Neutrophil (primary cell): ENCODE measurements at regions not wholly inside any gene's neighbourhood (a gene's known extent, or its start where the extent isn't known, plus 50 kb on each side); places are given as distances from the start of the nearest gene placed in this dataset.

Experiments
- H3K27ac ChIP-seq: fragments of 200-600 bp; sonication (generic); 2 replicates; pipeline ENCODE4 v1.5.1; 2016; ENCODE audit warnings: mild to moderate bottlenecking, moderate library complexity
- H3K27me3 ChIP-seq: fragments of 200-600 bp; sonication (generic); 2 replicates; pipeline ENCODE4 v1.6.0; 2016; ENCODE audit warnings: mild to moderate bottlenecking
- H3K36me3 ChIP-seq: fragments of 200-600 bp; sonication (generic); 2 replicates; pipeline ENCODE4 v1.5.1; 2017
- H3K4me1 ChIP-seq, 2 experiments: fragments of 200-600 bp in 1 of 2; sonication (generic) in 1 of 2; 1 replicate in 1 of 2; 2 replicates in 1 of 2; pipeline versions ENCODE4 v1.5.1 to v1.6.1; 2013 to 2016; ENCODE audit warnings: low read depth in 1 of 2, low read length in 1 of 2, mild to moderate bottlenecking in 1 of 2, moderate library complexity in 1 of 2; ENCODE audit not compliant: control insufficient read depth in 1 of 2, insufficient read depth in 1 of 2
- H3K4me3 ChIP-seq, 2 experiments: fragments of 200-600 bp in 1 of 2; sonication (generic) in 1 of 2; 1 replicate in 1 of 2; 2 replicates in 1 of 2; pipeline ENCODE4 v1.5.1; 2013 to 2016; ENCODE audit warnings: low read depth in 1 of 2, low read length in 1 of 2, mild to moderate bottlenecking in 1 of 2, moderate library complexity in 1 of 2
- H3K9me3 ChIP-seq: fragments of 200-600 bp; sonication (generic); 2 replicates; pipeline ENCODE4 v1.5.1; 2016
- TF ChIP-seq, protein P1 (sequence below): fragments of 200-600 bp; sonication (generic); IDR thresholded peaks from 2 replicates; pipeline ENCODE4 v1.5.1; 2016; ENCODE audit warnings: antibody characterized with exemption

DNA sequence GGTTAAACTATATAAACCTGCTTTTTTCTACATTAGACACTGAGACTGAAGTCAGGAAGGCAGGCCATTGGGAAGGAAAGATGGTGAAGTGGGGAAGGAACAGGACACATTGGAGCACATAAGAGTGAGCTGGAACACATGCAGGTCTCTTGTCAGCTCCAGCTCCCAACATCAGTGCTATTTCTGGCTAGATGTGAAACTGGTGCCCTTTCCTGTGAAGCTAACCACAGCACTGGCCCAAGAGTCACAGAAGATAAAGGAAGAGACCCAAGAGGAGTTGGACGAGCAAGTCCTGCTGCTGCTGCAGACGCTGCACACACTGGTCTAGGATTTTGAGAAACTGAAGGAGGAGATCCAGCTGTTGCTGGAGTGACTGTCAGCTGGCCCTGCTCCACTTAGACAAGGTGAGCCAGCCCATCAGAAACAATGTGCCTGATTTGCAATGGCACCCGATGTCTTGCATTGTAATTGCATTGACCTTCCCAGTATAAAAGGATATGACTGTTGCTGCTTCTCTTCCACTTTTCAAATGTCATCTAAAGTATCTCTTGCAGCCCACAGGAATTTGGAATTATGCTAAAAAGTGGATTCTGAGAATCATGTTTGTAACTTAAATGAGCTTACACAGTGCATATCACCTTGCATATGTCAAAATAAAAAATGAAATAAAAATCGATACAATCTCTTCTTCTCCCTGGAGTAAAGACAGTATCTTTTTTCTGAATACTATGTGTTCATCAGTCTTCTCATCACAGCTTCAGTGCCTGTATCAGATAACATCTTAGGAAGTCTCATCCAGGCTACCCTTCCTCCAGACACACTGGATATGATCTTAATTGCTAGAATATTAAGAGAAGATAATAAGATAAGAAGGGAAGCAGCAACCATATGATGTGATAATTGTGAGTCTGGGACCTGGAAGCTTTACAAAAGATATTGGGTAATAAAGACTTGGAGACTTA, 230.7 kb upstream of the SPRY2 start:
- TF ChIP-seq, protein P1, sequence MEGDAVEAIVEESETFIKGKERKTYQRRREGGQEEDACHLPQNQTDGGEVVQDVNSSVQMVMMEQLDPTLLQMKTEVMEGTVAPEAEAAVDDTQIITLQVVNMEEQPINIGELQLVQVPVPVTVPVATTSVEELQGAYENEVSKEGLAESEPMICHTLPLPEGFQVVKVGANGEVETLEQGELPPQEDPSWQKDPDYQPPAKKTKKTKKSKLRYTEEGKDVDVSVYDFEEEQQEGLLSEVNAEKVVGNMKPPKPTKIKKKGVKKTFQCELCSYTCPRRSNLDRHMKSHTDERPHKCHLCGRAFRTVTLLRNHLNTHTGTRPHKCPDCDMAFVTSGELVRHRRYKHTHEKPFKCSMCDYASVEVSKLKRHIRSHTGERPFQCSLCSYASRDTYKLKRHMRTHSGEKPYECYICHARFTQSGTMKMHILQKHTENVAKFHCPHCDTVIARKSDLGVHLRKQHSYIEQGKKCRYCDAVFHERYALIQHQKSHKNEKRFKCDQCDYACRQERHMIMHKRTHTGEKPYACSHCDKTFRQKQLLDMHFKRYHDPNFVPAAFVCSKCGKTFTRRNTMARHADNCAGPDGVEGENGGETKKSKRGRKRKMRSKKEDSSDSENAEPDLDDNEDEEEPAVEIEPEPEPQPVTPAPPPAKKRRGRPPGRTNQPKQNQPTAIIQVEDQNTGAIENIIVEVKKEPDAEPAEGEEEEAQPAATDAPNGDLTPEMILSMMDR = no peak
- Histone ChIP-seq H3K27ac (no peak overlapping the region), H3K27me3 (no peaks in the 10 kb centered on the region), H3K9me3 (no peaks in the 10 kb centered on the region), H3K4me1 (no peaks in the 10 kb centered on the region), H3K36me3 (no peaks in the 10 kb centered on the region), H3K4me3 (no peak overlapping the region)

DNA sequence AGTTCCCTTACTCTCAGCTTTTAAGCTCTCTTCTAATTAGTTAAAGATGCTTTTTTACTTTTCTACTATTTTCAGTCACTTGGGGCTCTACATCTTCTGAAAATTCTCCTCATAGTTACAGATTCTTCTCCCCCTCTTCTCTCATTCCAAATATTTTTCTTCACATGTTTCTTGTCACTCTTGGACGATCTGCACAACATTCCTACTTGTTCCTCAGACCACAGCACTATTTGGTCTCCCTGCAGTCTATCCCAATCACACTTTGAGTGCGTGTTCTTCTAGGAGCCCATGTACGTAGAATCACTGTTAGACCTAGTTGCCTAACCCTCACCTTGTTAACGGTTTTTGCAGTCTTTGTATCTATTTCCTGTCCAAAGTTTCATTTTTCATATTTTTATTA, 222.5 kb upstream of the SPRY2 start:
- no peak overlapping the region for H3K27ac ChIP-seq
- H3K36me3 ChIP-seq = no peaks in the 10 kb centered on the region
- no peaks in the 10 kb centered on the region for H3K9me3 ChIP-seq
- H3K27me3 ChIP-seq = no peaks in the 10 kb centered on the region
- TF ChIP-seq, protein P1 = no peak
- no peak overlapping the region for H3K4me3 ChIP-seq
- H3K4me1 ChIP-seq = no peaks in the 10 kb centered on the region

DNA sequence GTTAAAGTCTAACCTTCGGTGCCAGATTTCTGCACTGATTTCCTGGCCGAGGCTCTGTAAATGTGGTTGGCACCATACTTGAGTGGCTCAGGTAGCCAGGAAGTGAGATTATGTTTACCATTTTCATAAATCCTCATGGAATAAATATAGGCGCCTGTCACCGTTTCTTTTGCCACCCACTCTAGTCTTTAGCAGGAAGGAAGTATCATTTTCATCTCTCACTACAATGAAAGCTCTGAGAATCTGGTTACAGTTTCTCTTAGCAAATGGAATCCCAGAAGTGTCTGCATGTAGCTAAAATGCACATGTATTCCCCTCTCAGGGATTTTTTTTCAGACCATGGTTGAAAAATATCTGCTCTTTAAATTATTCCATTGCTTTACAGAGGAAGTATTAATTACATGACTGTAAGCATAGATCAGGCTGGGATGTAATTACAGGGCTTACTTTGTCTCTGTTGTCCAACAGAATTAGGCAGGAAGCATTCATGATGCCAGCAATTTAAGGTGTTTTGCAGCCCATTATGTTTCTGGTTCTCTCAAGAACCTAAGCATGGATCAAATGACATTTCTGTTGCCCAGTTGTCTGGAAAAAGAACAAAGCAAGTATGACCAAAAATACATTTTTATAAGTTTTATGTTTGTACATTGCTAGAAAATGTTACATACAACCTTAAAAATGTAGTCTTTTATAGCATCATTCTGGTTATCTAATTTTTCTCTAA, 221.7 kb upstream of the SPRY2 start:
- Histone ChIP-seq H3K36me3 (no peaks in the 10 kb centered on the region), H3K9me3 (no peaks in the 10 kb centered on the region), H3K27me3 (no peaks in the 10 kb centered on the region), H3K27ac (no peak overlapping the region), H3K4me1 (no peaks in the 10 kb centered on the region), H3K4me3 (no peak overlapping the region)
- TF ChIP-seq, protein P1 = no peak

DNA sequence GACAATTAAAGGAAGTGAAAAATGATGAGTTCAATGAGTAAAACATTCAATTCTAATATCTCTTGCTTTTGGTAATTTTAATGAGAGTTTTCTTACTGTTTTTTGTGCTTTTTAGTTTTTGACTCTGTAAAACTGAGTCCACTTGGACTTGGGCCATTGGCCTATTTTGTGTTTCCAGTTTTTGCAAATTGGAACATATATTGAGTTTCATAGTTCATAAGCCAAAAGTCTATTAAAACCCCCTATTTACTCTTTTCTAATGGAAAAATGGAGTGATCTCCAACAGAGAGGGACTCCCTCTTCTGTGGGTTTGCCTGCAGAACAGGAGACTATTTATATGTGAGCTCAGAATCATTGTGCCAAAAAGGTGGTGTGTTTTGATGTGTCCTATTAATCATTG, 219.7 kb upstream of the SPRY2 start:
- H3K27me3 ChIP-seq = no peaks in the 10 kb centered on the region
- no peak overlapping the region for H3K4me3 ChIP-seq
- TF ChIP-seq, protein P1 = no peak
- no peak overlapping the region for H3K27ac ChIP-seq
- H3K9me3 ChIP-seq = no peaks in the 10 kb centered on the region
- H3K36me3 ChIP-seq = no peaks in the 10 kb centered on the region
- no peaks in the 10 kb centered on the region for H3K4me1 ChIP-seq

DNA sequence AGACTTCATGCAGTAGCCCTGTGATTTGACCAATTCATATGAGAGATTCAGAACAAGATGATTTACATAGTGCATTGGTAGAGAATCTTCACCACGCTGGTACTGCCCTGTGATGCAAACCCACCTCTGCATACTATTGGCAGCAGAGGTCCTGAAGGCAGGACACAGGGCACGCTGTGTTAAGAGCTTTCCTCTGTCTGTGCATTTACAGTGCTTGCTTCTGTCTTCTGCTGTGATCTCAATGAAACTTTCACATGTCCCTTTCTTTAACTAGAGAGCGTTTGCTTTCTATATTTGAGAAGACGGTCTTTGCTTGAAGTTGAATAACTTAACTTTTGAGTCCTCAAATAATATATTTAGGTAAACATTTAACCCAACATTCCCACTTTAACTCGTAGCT, 219.0 kb upstream of the SPRY2 start:
- TF ChIP-seq, protein P1 = no peak
- no peaks in the 10 kb centered on the region for H3K9me3 ChIP-seq
- H3K36me3 ChIP-seq = no peaks in the 10 kb centered on the region
- H3K4me3 ChIP-seq = no peak overlapping the region
- H3K4me1 ChIP-seq = no peaks in the 10 kb centered on the region
- H3K27me3 ChIP-seq = no peaks in the 10 kb centered on the region
- no peak overlapping the region for H3K27ac ChIP-seq
